GM21529 (cell line): ENCODE measurements at regions not wholly inside any gene's neighbourhood (a gene's known extent, or its start where the extent isn't known, plus 50 kb on each side); places are given as distances from the start of the nearest gene placed in this dataset.
"Not testable (repeated sequence)": the region's sequence is repeated elsewhere in the genome, so short reads cannot be mapped to it uniquely, and the experiment has no call there.

Experiments
- ATAC-seq: cut with Tn5 transposase; IDR thresholded peaks from one replicate; pipeline ENCODE4 v1.9.1; 2021; ENCODE audit not compliant: unreplicated experiment

GRCh38 chr18:34942276-34942675 is 98.9 kb upstream of the MAPRE2 start:
- ATAC-seq: no peak

- no peak for ATAC-seq
These were observed 98.2 kb upstream of the MAPRE2 start for GRCh38 chr18:34942975-34943374.

GRCh38 chr18:34943587-34943986 is 97.6 kb upstream of the MAPRE2 start:
- ATAC-seq: no peak

- no peak for ATAC-seq
These were observed 93.5 kb upstream of the MAPRE2 start for GRCh38 chr18:34947711-34948125.

- ATAC-seq: no peak
These were observed 89.4 kb upstream of the MAPRE2 start for GRCh38 chr18:34951625-34952379.

- no peak for ATAC-seq
These were observed 88.0 kb upstream of the MAPRE2 start for GRCh38 chr18:34953212-34953611.

- not testable (repeated sequence) for ATAC-seq
These were observed 85.7 kb upstream of the MAPRE2 start for GRCh38 chr18:34955494-34955893.

GRCh38 chr18:34956663-34957062 is 84.5 kb upstream of the MAPRE2 start:
- ATAC-seq: no peak

GRCh38 chr18:34957119-34957863 is 83.9 kb upstream of the MAPRE2 start:
- ATAC-seq: no peak

- no peak for ATAC-seq
These were observed 83.4 kb upstream of the MAPRE2 start for GRCh38 chr18:34957864-34958259.

- no peak for ATAC-seq
These were observed 81.9 kb upstream of the MAPRE2 start for GRCh38 chr18:34959211-34959829.

- ATAC-seq: no peak
These were observed 81.2 kb upstream of the MAPRE2 start for GRCh38 chr18:34959989-34960388.

- ATAC-seq: no peak
These were observed 76.1 kb upstream of the MAPRE2 start for GRCh38 chr18:34965108-34965507.

- no peak for ATAC-seq
These were observed 75.6 kb upstream of the MAPRE2 start for GRCh38 chr18:34965566-34965965.

- no peak for ATAC-seq
These were observed 71.1 kb upstream of the MAPRE2 start for GRCh38 chr18:34970106-34970505.

GRCh38 chr18:34971313-34971712 is 69.9 kb upstream of the MAPRE2 start:
- ATAC-seq: no peak

GRCh38 chr18:34972765-34973414 is 68.3 kb upstream of the MAPRE2 start:
- no peak for ATAC-seq

- ATAC-seq: no peak
These were observed 65.1 kb upstream of the MAPRE2 start for GRCh38 chr18:34976123-34976522.

GRCh38 chr18:34976534-34976898 is 64.7 kb upstream of the MAPRE2 start:
- ATAC-seq: no peak

GRCh38 chr18:34976899-34977837 is 64.0 kb upstream of the MAPRE2 start:
- peak; percentile 59 for ATAC-seq
